Tibial nerve (tissue), 4 donors: ENCODE measurements at regions not wholly inside any gene's neighbourhood (a gene's known extent, or its start where the extent isn't known, plus 50 kb on each side); places are given as distances from the start of the nearest gene placed in this dataset.

Source experiments
- EP300 ChIP-seq, 2 donors: sonication (generic); formaldehyde crosslinking; IDR thresholded peaks; one replicate each; pipeline ENCODE4 v1.6.1; 2017; ENCODE audit warnings: antibody characterized with exemption in 2 of 2, mild to moderate bottlenecking in 1 of 2
- POLR2A ChIP-seq, 2 donors: fragments of 450-650 bp; IDR thresholded peaks; one replicate each; pipeline ENCODE4 v1.6.1; 2017; ENCODE audit warnings: antibody characterized with exemption in 2 of 2, mild to moderate bottlenecking in 2 of 2, moderate library complexity in 2 of 2
- TF ChIP-seq, protein P1 (sequence below), 5 experiments: fragments of 200-600 bp in 3 of 5; fragments of 450-650 bp in 2 of 5; sonication (generic) in 3 of 5; IDR thresholded peaks; one replicate each; pipeline ENCODE4 v1.5.1; 2016 to 2019; ENCODE audit warnings: antibody characterized with exemption in 5 of 5, mild to moderate bottlenecking in 3 of 5, moderate library complexity in 2 of 5

DNA sequence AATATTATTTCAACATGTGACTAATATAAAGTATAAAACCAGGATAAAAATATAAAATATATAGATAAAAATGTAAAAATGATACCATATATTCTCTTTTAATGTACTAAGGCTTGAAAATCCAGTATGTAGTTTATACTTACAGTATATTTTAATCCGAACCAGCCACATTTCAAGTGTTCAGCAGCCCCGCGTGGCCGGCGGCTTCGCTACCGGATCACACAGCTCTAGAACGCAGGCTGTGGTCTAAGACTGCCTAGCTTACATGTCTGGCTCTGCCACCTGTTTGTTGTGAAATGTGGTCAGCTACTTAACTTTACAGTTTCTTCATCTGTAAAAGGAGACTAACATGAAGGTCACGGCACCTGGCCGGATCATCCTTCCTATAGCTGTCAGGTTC, 189.7 kb upstream of the TBX3 start:
- TF ChIP-seq, protein P1, sequence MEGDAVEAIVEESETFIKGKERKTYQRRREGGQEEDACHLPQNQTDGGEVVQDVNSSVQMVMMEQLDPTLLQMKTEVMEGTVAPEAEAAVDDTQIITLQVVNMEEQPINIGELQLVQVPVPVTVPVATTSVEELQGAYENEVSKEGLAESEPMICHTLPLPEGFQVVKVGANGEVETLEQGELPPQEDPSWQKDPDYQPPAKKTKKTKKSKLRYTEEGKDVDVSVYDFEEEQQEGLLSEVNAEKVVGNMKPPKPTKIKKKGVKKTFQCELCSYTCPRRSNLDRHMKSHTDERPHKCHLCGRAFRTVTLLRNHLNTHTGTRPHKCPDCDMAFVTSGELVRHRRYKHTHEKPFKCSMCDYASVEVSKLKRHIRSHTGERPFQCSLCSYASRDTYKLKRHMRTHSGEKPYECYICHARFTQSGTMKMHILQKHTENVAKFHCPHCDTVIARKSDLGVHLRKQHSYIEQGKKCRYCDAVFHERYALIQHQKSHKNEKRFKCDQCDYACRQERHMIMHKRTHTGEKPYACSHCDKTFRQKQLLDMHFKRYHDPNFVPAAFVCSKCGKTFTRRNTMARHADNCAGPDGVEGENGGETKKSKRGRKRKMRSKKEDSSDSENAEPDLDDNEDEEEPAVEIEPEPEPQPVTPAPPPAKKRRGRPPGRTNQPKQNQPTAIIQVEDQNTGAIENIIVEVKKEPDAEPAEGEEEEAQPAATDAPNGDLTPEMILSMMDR (IDR thresholded peaks at IDR 0.05): no peak
- TF ChIP-seq POLR2A (IDR thresholded peaks at IDR 0.05) (no peak), EP300 (IDR thresholded peaks at IDR 0.05) (no peak)
